ENCODE measurements at regions not wholly inside any gene's neighbourhood (a gene's known extent, or its start where the extent isn't known, plus 50 kb on each side); places are given as distances from the start of the nearest gene placed in this dataset.

- Histone ChIP-seq H3K36me3 (ENCODE audit: control insufficient read depth, insufficient read depth, low read length) (no peaks in the 10 kb centered on the region), H3K4me3 (replicated peaks; ENCODE audit: low read depth, low read length) (no peak overlapping the region), H3K27me3 (replicated peaks; ENCODE audit: control insufficient read depth, insufficient read depth, low read length) (no peaks in the 10 kb centered on the region)
- TF ChIP-seq CTCF (IDR thresholded peaks at IDR 0.05; ENCODE audit: insufficient read depth, low read length, poor library complexity, severe bottlenecking), result no peak
- DNase-seq (ENCODE audit: extremely low read depth, insufficient read length), result no peak
Observed at GRCh38 chr14:85390236-85390635, 139.7 kb upstream of the FLRT2 start.

- DNase-seq (ENCODE audit: extremely low read depth, insufficient read length), result no peak
- Histone ChIP-seq H3K36me3 (ENCODE audit: control insufficient read depth, insufficient read depth, low read length) (no peaks in the 10 kb centered on the region), H3K27me3 (replicated peaks; ENCODE audit: control insufficient read depth, insufficient read depth, low read length) (no peaks in the 10 kb centered on the region), H3K4me3 (replicated peaks; ENCODE audit: low read depth, low read length) (no peak overlapping the region)
- TF ChIP-seq CTCF (IDR thresholded peaks at IDR 0.05; ENCODE audit: insufficient read depth, low read length, poor library complexity, severe bottlenecking), result no peak
Observed at GRCh38 chr14:85391455-85391854, 138.5 kb upstream of the FLRT2 start.

GRCh38 chr14:85391892-85392291 lies 138.1 kb upstream of the FLRT2 start:
- no peaks in the 10 kb centered on the region for H3K36me3 ChIP-seq (ENCODE audit: control insufficient read depth, insufficient read depth, low read length)
- no peak overlapping the region for H3K4me3 ChIP-seq (replicated peaks; ENCODE audit: low read depth, low read length)
- DNase-seq (ENCODE audit: extremely low read depth, insufficient read length), result no peak
- no peaks in the 10 kb centered on the region for H3K27me3 ChIP-seq (replicated peaks; ENCODE audit: control insufficient read depth, insufficient read depth, low read length)
- no peak for TF ChIP-seq CTCF (IDR thresholded peaks at IDR 0.05; ENCODE audit: insufficient read depth, low read length, poor library complexity, severe bottlenecking)

DNA sequence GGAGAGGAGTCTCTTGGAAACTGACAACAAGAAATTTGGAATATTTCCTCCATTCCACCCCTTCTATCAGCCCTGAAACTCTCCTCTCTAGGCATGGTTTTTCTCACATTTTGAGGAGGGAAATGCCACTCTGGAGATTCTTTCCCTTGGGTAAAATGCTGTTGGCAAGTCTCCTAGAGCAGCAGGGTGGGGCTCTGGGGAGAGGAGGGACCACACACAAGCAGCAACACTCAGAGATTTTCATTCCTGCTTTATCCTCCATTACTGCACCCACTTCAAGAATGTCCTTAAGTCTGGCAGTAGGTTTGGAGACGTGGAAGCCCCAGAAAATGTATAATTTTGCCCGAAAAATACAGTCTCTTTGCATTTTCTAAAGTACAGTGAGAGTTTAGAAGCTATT lies 130.8 kb upstream of the FLRT2 start:
- H3K4me3 ChIP-seq (replicated peaks; ENCODE audit: low read depth, low read length), result no peak overlapping the region
- no peaks in the 10 kb centered on the region for H3K27me3 ChIP-seq (replicated peaks; ENCODE audit: control insufficient read depth, insufficient read depth, low read length)
- TF ChIP-seq CTCF (IDR thresholded peaks at IDR 0.05; ENCODE audit: insufficient read depth, low read length, poor library complexity, severe bottlenecking), result no peak
- H3K36me3 ChIP-seq (ENCODE audit: control insufficient read depth, insufficient read depth, low read length), result no peaks in the 10 kb centered on the region
- DNase-seq (ENCODE audit: extremely low read depth, insufficient read length), result no peak

DNA sequence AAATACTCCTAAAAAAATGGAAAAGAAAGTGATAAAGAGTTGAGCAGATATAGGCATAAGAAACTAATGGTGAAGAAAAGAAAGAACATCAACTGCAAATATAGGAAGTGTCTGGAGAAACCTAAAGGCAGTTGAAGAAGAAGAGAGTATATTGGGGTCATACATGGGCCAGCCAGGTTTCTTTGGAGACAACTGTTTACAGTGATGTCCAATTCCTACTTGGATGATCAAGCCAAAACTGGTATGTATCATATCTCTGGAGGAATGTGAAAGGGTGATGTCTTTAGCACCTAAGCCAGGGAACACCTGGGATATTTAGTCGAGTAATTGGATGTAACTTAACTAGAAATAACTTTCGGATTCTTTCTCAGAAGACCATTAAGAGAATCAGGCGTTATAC lies 129.3 kb upstream of the FLRT2 start:
- Histone ChIP-seq H3K27me3 (replicated peaks; ENCODE audit: control insufficient read depth, insufficient read depth, low read length) (no peaks in the 10 kb centered on the region), H3K4me3 (replicated peaks; ENCODE audit: low read depth, low read length) (no peak overlapping the region)
- TF ChIP-seq CTCF (IDR thresholded peaks at IDR 0.05; ENCODE audit: insufficient read depth, low read length, poor library complexity, severe bottlenecking), result no peak

DNA sequence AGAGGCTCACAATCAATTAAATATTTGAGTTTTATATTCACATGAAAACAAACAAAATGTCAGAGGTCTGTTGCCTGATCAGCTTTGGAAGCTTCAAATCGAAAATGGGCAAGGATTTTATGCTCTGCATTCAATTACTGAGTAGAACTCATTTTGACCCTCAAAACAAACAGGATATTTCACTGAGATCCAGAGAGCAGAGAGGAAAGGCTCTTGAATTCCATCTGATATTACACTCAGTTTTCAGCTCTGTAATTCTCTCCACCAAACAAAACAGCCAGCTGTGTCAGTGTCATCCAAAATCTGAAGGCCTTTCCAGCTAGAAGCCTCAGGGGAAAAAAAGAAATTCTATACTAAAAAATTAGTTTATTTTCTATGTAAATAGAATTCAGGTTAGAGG lies 128.6 kb upstream of the FLRT2 start:
- DNase-seq (ENCODE audit: extremely low read depth, insufficient read length), result no peak
- no peak for TF ChIP-seq CTCF (IDR thresholded peaks at IDR 0.05; ENCODE audit: insufficient read depth, low read length, poor library complexity, severe bottlenecking)
- H3K4me3 ChIP-seq (replicated peaks; ENCODE audit: low read depth, low read length), result no peak overlapping the region
- no peaks in the 10 kb centered on the region for H3K36me3 ChIP-seq (ENCODE audit: control insufficient read depth, insufficient read depth, low read length)
- H3K27me3 ChIP-seq (replicated peaks; ENCODE audit: control insufficient read depth, insufficient read depth, low read length), result no peaks in the 10 kb centered on the region

More for the DNA sequence above, 129.3 kb upstream of the FLRT2 start:
- H3K36me3 ChIP-seq (ENCODE audit: control insufficient read depth, insufficient read depth, low read length), result no peaks in the 10 kb centered on the region
- DNase-seq (ENCODE audit: extremely low read depth, insufficient read length), result no peak
